Omental fat pad (tissue), 3 donors: ENCODE measurements at regions not wholly inside any gene's neighbourhood (a gene's known extent, or its start where the extent isn't known, plus 50 kb on each side); places are given as distances from the start of the nearest gene placed in this dataset.
"Not testable (repeated sequence)": the region's sequence is repeated elsewhere in the genome, so short reads cannot be mapped to it uniquely, and the experiment has no call there.

Experiments
- ATAC-seq: fragments of 150-250 bp; one replicate; pipeline ENCODE4 v1.9.1; 2016; ENCODE audit warnings: mild to moderate bottlenecking, moderate library complexity; ENCODE audit not compliant: low FRiP score
- DNase-seq: peaks from one replicate; pipeline ENCODE4 v3.0.0-alpha.2; 2019; ENCODE audit warnings: low spot score
- CTCF ChIP-seq, 3 donors: fragments of 450-650 bp; IDR thresholded peaks; one replicate each; pipeline ENCODE4 v1.5.1; 2016 to 2017; ENCODE audit warnings: antibody characterized with exemption in 3 of 3, mild to moderate bottlenecking in 3 of 3, moderate library complexity in 2 of 3

GRCh38 chr18:60246606-60247005 lies 126.0 kb downstream of the MC4R start:
- no peak for DNase-seq
- TF ChIP-seq CTCF (IDR thresholded peaks at IDR 0.05): no peak
- ATAC-seq: no peak

DNA sequence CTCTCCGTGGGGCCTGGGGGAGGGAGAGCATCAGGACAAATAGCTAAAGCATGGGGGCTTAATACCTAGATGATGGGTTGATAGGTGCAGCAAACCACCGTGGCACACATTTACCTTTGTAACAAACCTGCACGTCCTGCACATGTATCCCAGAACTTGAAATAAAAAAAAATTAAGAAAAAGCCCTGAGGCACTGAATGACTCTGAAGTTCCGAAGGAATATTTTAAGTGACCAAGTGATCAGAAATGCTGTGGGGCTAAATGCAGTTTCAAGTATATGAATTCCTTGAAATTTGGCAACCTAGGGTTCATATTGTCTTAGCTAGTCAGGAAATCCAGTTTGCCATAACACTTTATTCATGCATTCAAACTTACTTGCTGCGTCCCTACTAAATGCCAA lies 127.5 kb downstream of the MC4R start:
- TF ChIP-seq CTCF (IDR thresholded peaks at IDR 0.05): no peak
- DNase-seq (no peak), ATAC-seq (no peak)

DNA sequence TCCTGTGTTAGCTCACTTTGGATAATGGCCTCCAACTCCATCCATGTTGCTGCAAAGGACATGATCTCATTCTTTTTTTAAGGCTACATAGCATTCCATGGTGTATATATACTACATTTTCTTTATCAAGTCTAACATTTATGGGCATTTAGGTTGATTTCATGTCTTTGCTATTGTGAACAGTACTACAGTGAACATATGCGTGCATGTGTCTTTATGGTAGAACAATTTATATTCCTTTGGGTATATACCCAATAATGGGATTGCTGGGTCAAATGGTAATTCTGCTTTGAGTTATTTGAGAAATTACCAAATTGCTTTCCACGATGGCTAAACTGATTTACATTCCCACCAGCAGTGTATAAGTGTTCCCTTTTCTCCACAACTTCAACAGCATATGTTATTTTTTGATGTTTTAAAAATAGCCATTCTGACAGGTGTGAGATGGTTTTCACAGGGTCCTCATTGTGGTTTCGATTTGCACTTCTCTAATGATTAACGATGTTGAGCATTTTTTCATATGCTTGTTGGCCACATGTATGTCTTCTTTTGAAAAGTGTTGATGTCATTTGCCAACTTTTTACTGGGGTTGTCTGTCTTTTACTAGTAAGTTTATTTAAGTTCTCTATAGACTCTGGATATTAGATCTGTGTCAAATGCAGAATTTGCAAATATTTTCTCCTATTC lies 133.4 kb downstream of the MC4R start:
- not testable (repeated sequence) for DNase-seq, ATAC-seq

GRCh38 chr18:60235164-60235563 lies 137.4 kb downstream of the MC4R start:
- ATAC-seq: peak; percentile 63
- DNase-seq: no peak
- TF ChIP-seq CTCF (IDR thresholded peaks at IDR 0.05): no peak

- ATAC-seq (peak; percentile 61), DNase-seq (no peak)
- TF ChIP-seq CTCF (IDR thresholded peaks at IDR 0.05): no peak
These were observed 140.0 kb downstream of the MC4R start for GRCh38 chr18:60232541-60232940.

- TF ChIP-seq CTCF (IDR thresholded peaks at IDR 0.05): no peak
- ATAC-seq (no peak), DNase-seq (no peak)
These were observed 143.7 kb downstream of the MC4R start for GRCh38 chr18:60228609-60229595.

DNA sequence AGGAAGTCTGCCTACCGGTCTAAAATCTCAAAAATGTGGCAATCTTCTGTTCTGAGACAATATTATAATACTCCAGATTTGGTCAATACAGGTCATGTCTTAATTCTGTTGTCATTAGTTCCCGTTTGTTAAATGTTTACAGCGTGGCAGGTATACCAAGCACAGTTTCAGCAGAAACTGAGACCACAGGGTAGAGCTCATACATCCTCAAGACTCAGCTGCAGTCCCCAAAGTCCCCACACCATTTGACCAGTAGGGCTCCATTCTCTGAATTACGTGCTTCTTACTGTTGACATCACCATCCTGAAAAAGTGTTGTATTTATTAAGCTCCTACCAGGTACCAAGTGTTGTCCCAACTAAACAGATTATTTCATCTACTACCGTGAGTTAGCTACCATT lies 157.1 kb downstream of the MC4R start:
- no peak for TF ChIP-seq CTCF (IDR thresholded peaks at IDR 0.05)
- no peak for ATAC-seq
- DNase-seq: no peak
